GM23338 (cell line): ENCODE measurements at regions not wholly inside any gene's neighbourhood (a gene's known extent, or its start where the extent isn't known, plus 50 kb on each side); places are given as distances from the start of the nearest gene placed in this dataset.
A peak's percentile ranks its signal among the peaks of the same experiment; 100 is the strongest.

Experiments used
- ATAC-seq: fragments of 200-7000 bp; cut with Tn5 transposase; 3 replicates; pipeline ENCODE4 v1.9.1; 2020
- DNase-seq: peaks from one replicate; pipeline ENCODE4 v3.0.0-alpha.2; 2015; ENCODE audit warnings: low spot score
- H2AFZ ChIP-seq: fragments of 200-600 bp; sonication (generic); 2 replicates; pipeline ENCODE4 v1.8.0; 2016; ENCODE audit warnings: antibody characterized with exemption, mild to moderate bottlenecking, moderate library complexity
- H3F3A ChIP-seq: fragments of 200-600 bp; sonication (generic); replicated peaks from 2 replicates; pipeline ENCODE4 v1.8.0; 2017; ENCODE audit warnings: antibody characterized with exemption, mixed run types, low read depth
- H3K27ac ChIP-seq: fragments of 200-600 bp; sonication (generic); 2 replicates; pipeline ENCODE4 v1.6.1; 2016; ENCODE audit warnings: low read depth
- H3K27me3 ChIP-seq: fragments of 200-600 bp; sonication (generic); 2 replicates; pipeline ENCODE4 v1.8.0; 2016; ENCODE audit warnings: mild to moderate bottlenecking, mixed run types, moderate library complexity; ENCODE audit not compliant: insufficient read depth
- H3K36me3 ChIP-seq: fragments of 200-600 bp; sonication (generic); 2 replicates; pipeline ENCODE4 v1.8.0; 2016; ENCODE audit warnings: mild to moderate bottlenecking; ENCODE audit not compliant: insufficient read depth
- H3K4me1 ChIP-seq: fragments of 200-600 bp; sonication (generic); 2 replicates; pipeline ENCODE4 v1.8.0; 2016; ENCODE audit warnings: mild to moderate bottlenecking, moderate library complexity; ENCODE audit not compliant: insufficient read depth
- H3K4me2 ChIP-seq: fragments of 200-600 bp; sonication (generic); 2 replicates; pipeline ENCODE4 v1.7.1; 2017; ENCODE audit warnings: mixed run types
- H3K4me3 ChIP-seq: fragments of 200-600 bp; sonication (generic); 2 replicates; pipeline ENCODE4 v1.6.1; 2016; ENCODE audit warnings: mixed run types
- H3K79me2 ChIP-seq: fragments of 200-600 bp; sonication (generic); replicated peaks from 2 replicates; pipeline ENCODE4 v1.8.0; 2017; ENCODE audit warnings: mild to moderate bottlenecking; ENCODE audit not compliant: insufficient read depth
- H3K9me2 ChIP-seq: fragments of 200-600 bp; sonication (generic); 2 replicates; pipeline ENCODE4 v1.8.0; 2017; ENCODE audit not compliant: insufficient read depth
- H4K20me1 ChIP-seq: fragments of 200-600 bp; sonication (generic); replicated peaks from 2 replicates; pipeline ENCODE4 v1.8.0; 2017; ENCODE audit warnings: mild to moderate bottlenecking; ENCODE audit not compliant: insufficient read depth
- H3K27ac Mint-ChIP-seq: 2 replicates; pipeline ENCODE4 v1.8.0; 2020; ENCODE audit warnings: inconsistent platforms, mild to moderate bottlenecking, moderate library complexity, mixed read lengths
- H3K27me3 Mint-ChIP-seq: 3 replicates; pipeline ENCODE4 v1.8.0; 2022; ENCODE audit warnings: low read depth, mild to moderate bottlenecking, moderate library complexity, mixed read lengths, inconsistent platforms; ENCODE audit not compliant: insufficient read depth, poor library complexity
- H3K36me3 Mint-ChIP-seq: 3 replicates; pipeline ENCODE4 v1.8.0; 2021; ENCODE audit warnings: low read depth, mild to moderate bottlenecking, inconsistent platforms, moderate library complexity, mixed read lengths
- H3K4me1 Mint-ChIP-seq: 3 replicates; pipeline ENCODE4 v1.8.0; 2020; ENCODE audit warnings: mild to moderate bottlenecking, inconsistent platforms, mixed read lengths
- H3K4me3 Mint-ChIP-seq: 3 replicates; pipeline ENCODE4 v1.8.0; 2021; ENCODE audit warnings: moderate library complexity, mild to moderate bottlenecking, inconsistent platforms, mixed read lengths
- H3K9me3 Mint-ChIP-seq: 3 replicates; pipeline ENCODE4 v1.8.0; 2020; ENCODE audit warnings: moderate library complexity, mild to moderate bottlenecking, inconsistent platforms, mixed read lengths
- CREB1 ChIP-seq: fragments of 250-450 bp; sonication (Bioruptor Pico); IDR thresholded peaks from 2 replicates; pipeline ENCODE4 v1.5.0; 2020; ENCODE audit warnings: low read depth, mild to moderate bottlenecking, moderate library complexity
- EZH2 ChIP-seq: fragments of 200-600 bp; sonication (generic); IDR thresholded peaks from one replicate; pipeline ENCODE4 v1.8.0; 2017; ENCODE audit warnings: antibody characterized with exemption, mild to moderate bottlenecking, low read depth; ENCODE audit not compliant: unreplicated experiment
- EZH2phosphoT487 ChIP-seq: fragments of 200-600 bp; sonication (generic); IDR thresholded peaks from one replicate; pipeline ENCODE4 v1.8.1; 2018; ENCODE audit warnings: antibody characterized with exemption; ENCODE audit not compliant: unreplicated experiment
- NANOG ChIP-seq: IDR thresholded peaks from 2 replicates; pipeline ENCODE4 v1.6.1; 2016; ENCODE audit warnings: antibody characterized with exemption, borderline replicate concordance
- ZNF462 ChIP-seq: fragments of 250-450 bp; sonication (Bioruptor Pico); IDR thresholded peaks from 2 replicates; pipeline ENCODE4 v1.5.0; 2020; ENCODE audit warnings: mild to moderate bottlenecking, moderate library complexity
- TF ChIP-seq, protein P1 (sequence below), 2 experiments: fragments of 200-600 bp in 1 of 2; sonication (generic) in 1 of 2; conservative IDR thresholded peaks; 2 replicates each; pipeline versions ENCODE4 v1.5.1 to v1.6.1; 2016 to 2017; ENCODE audit warnings: antibody characterized with exemption in 2 of 2, low read depth in 2 of 2, mild to moderate bottlenecking in 2 of 2, moderate library complexity in 1 of 2

DNA sequence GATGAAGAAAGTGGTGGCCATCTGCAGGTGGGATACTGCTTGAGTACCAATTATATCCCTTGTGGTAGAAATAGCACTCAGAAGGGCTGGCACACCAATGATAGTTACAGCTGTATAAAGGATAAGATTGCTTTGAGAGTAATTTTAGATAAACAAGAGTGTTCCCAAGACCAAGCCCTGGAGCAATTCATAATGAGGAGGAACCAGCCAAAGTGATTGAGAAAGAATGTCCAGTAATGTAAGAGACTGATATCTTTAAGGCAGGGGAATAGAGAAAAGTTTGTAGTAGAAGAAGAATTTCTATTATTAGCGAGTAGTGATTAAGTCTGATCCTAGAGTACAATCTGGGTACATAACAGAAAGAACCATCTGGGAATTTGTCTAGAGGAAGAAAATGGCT is 945.1 kb downstream of the OTOL1 start (continued):
- TF ChIP-seq ZNF462 (CRISPR knock-in tag) (no peak), NANOG (no peak)

DNA sequence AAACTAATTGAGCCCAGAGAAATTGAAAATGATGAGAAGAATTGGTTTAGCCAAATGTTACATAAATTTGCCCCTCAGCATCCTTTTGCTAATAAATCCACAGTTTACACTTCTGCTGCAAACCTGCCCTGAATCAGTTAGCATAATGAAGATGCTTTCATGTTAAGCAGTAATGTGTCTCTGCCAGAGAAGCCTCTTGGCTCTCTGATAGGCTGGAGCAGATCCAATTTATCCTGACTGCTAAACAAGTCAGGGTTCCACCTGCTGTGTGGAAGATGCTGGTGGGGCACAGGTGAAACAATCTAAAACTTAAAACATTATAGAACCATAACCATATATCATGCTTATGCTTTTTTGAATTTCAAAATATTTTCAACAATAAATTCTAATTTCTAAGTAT is 946.8 kb downstream of the OTOL1 start:
- H3K36me3 Mint-ChIP-seq, result peaks cover 4% of the 10 kb centered on the region
- no peak overlapping the region for H3K4me3 ChIP-seq
- peaks cover 1% of the 10 kb centered on the region; the same call in 2 of the 3 replicates for H3K9me3 Mint-ChIP-seq
- H3F3A ChIP-seq, result no peaks in the 10 kb centered on the region
- no peak overlapping the region for H3K4me3 Mint-ChIP-seq
- H3K4me1 ChIP-seq, result no peaks in the 10 kb centered on the region
- no peak overlapping the region for H3K27ac Mint-ChIP-seq
- no peak overlapping the region for H2AFZ ChIP-seq
- no peak overlapping the region for H3K4me2 ChIP-seq
- no peaks in the 10 kb centered on the region for H3K4me1 Mint-ChIP-seq
- peak; percentile 1 for DNase-seq
- no peak overlapping the region for H3K27ac ChIP-seq
- no peaks in the 10 kb centered on the region for H3K79me2 ChIP-seq
- no peaks in the 10 kb centered on the region for H3K27me3 Mint-ChIP-seq
- H3K27me3 ChIP-seq, result no peaks in the 10 kb centered on the region
- H4K20me1 ChIP-seq, result no peaks in the 10 kb centered on the region
- ATAC-seq, result no peak
- H3K9me2 ChIP-seq, result peaks cover 8% of the 10 kb centered on the region; the same call in 1 of the 2 replicates
- no peaks in the 10 kb centered on the region for H3K36me3 ChIP-seq
- TF ChIP-seq CREB1 (CRISPR knock-in tag), result no peak
- TF ChIP-seq EZH2, result no peak
- no peak for TF ChIP-seq ZNF462 (CRISPR knock-in tag)
- TF ChIP-seq, protein P1, sequence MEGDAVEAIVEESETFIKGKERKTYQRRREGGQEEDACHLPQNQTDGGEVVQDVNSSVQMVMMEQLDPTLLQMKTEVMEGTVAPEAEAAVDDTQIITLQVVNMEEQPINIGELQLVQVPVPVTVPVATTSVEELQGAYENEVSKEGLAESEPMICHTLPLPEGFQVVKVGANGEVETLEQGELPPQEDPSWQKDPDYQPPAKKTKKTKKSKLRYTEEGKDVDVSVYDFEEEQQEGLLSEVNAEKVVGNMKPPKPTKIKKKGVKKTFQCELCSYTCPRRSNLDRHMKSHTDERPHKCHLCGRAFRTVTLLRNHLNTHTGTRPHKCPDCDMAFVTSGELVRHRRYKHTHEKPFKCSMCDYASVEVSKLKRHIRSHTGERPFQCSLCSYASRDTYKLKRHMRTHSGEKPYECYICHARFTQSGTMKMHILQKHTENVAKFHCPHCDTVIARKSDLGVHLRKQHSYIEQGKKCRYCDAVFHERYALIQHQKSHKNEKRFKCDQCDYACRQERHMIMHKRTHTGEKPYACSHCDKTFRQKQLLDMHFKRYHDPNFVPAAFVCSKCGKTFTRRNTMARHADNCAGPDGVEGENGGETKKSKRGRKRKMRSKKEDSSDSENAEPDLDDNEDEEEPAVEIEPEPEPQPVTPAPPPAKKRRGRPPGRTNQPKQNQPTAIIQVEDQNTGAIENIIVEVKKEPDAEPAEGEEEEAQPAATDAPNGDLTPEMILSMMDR (conservative IDR thresholded peaks at IDR 0.05; ENCODE audit: low read depth in 2 of 2), result no peak
- no peak for TF ChIP-seq EZH2phosphoT487
